ENCODE measurements at regions not wholly inside any gene's neighbourhood (a gene's known extent, or its start where the extent isn't known, plus 50 kb on each side); places are given as distances from the start of the nearest gene placed in this dataset.

DNA sequence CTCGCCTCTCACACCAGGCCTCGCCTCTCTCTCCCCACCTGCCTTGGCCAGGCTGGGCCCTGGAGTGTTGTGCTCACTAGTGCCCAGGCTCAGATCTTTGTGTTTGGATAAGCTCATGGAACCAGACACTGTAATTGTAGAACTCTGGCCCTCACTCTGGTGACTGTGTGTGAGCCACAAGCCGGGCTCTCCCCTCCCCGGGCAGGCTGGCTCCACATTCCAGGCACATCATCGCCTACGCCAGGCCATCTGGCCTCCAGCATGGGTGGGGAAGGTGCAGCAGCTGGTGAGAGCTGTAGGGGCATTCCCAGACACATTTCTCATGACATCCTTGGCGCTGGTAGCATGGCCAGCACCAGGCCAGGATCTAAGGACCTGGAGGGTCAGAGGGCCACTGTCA lies 202.3 kb downstream of the RAB11FIP4 start:
- Mint-ChIP-seq H3K9me3 (no peaks in the 10 kb centered on the region), H3K27ac (no peak overlapping the region), H3K27me3 (ENCODE audit: low read depth) (peaks cover 8% of the 10 kb centered on the region), H3K4me1 (peaks cover 28% of the 10 kb centered on the region), H3K36me3 (ENCODE audit: low read depth) (no peaks in the 10 kb centered on the region), H3K4me3 (no peak overlapping the region)
- no peak for TF ChIP-seq CTCF (IDR thresholded peaks at IDR 0.05; ENCODE audit: unreplicated experiment in 3 of 3)

- H3K4me1 Mint-ChIP-seq = peaks cover 28% of the 10 kb centered on the region
- TF ChIP-seq CTCF (IDR thresholded peaks at IDR 0.05; ENCODE audit: unreplicated experiment in 3 of 3) = no peak
- H3K4me3 Mint-ChIP-seq = no peak overlapping the region
- H3K27me3 Mint-ChIP-seq (ENCODE audit: low read depth) = peaks cover 4% of the 10 kb centered on the region
- H3K9me3 Mint-ChIP-seq = no peaks in the 10 kb centered on the region
- no peaks in the 10 kb centered on the region for H3K36me3 Mint-ChIP-seq (ENCODE audit: low read depth)
- no peak overlapping the region for H3K27ac Mint-ChIP-seq
These were observed 200.4 kb downstream of the RAB11FIP4 start for GRCh38 chr17:31591924-31592323.

DNA sequence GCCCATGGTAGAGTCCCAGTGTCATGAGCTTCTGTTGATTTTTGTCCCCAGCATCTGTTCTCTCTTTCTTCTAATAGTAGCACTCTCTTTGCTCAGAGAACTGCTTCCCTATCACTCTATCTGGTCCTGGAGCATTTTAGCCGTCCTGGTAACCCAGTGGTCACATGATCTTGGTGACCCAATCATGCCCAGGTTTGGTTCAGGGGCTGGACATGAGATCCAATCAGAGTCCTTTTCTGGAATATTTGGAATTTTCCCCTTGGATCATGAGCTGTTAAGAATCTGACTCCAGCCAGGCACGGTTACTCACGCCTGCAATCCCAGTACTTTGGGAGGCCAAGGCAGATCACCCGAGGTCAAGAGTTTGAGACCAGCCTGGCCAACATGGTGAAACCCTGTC lies 197.0 kb downstream of the RAB11FIP4 start:
- H3K9me3 Mint-ChIP-seq = no peaks in the 10 kb centered on the region
- no peak overlapping the region for H3K27ac Mint-ChIP-seq
- no peaks in the 10 kb centered on the region for H3K36me3 Mint-ChIP-seq (ENCODE audit: low read depth)
- H3K27me3 Mint-ChIP-seq (ENCODE audit: low read depth) = no peaks in the 10 kb centered on the region
- peaks cover 11% of the 10 kb centered on the region for H3K4me1 Mint-ChIP-seq
- TF ChIP-seq CTCF (IDR thresholded peaks at IDR 0.05; ENCODE audit: unreplicated experiment in 3 of 3) = no peak
- no peak overlapping the region for H3K4me3 Mint-ChIP-seq

- Mint-ChIP-seq H3K4me1 (peaks cover 6% of the 10 kb centered on the region), H3K27ac (no peak overlapping the region), H3K9me3 (no peaks in the 10 kb centered on the region), H3K36me3 (ENCODE audit: low read depth) (no peaks in the 10 kb centered on the region), H3K27me3 (ENCODE audit: low read depth) (no peaks in the 10 kb centered on the region), H3K4me3 (no peak overlapping the region)
- TF ChIP-seq CTCF (IDR thresholded peaks at IDR 0.05; ENCODE audit: unreplicated experiment in 3 of 3) = no peak
These were observed 196.6 kb downstream of the RAB11FIP4 start for GRCh38 chr17:31588034-31588433.

Measured in nephron (organoid).